ENCODE measurements at regions not wholly inside any gene's neighbourhood (a gene's known extent, or its start where the extent isn't known, plus 50 kb on each side); places are given as distances from the start of the nearest gene placed in this dataset.

DNA sequence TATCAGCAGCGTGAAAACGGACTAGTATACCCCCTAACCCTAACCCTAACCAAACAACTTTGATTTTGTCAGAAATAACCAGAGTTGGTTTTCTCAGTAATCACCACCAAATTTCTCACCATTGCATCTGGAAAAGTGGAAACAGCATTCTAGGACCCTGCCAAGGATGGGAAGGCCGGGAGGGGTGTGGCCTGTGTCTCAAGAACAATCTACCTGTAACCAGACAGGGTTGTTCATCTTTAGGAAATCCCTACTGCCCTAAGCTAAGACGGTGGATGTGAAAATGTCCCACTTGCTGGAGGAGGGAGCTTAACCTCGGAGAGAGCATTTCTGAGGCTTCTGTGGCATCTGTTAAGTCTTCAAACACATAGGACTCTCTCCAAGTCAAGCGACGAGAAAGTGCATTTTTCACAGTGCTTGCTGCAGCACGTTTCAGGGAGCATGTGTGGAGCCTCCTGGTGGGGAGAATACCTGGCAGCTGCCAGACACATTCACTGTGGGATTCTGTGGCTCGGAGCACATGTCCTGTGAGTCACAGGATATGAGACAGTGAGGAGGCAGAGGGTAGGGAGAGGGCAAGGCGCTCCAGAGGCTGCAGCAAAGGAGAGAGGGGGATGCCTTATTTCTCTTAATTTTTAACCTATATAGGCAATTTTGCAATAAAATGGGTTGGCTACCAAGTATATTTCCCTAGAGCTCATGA is 207.5 kb downstream of the SPP2 start:
- TF ChIP-seq POLR2A (IDR thresholded peaks at IDR 0.05; ENCODE audit: low read depth, low read length) (no peak), SPI1 (IDR thresholded peaks at IDR 0.05; ENCODE audit: low read depth, low read length) (no peak)
